ENCODE measurements at regions not wholly inside any gene's neighbourhood (a gene's known extent, or its start where the extent isn't known, plus 50 kb on each side); places are given as distances from the start of the nearest gene placed in this dataset.
A peak's percentile ranks its signal among the peaks of the same experiment; 100 is the strongest.

GRCh38 chr16:85321509-85322271 lies 209.4 kb upstream of the CIBAR2 start:
- peak; percentile 94 for DNase-seq (ENCODE audit: low read depth)

GRCh38 chr16:85323230-85323960 lies 211.1 kb upstream of the CIBAR2 start:
- no peak for DNase-seq (ENCODE audit: low read depth)

DNA sequence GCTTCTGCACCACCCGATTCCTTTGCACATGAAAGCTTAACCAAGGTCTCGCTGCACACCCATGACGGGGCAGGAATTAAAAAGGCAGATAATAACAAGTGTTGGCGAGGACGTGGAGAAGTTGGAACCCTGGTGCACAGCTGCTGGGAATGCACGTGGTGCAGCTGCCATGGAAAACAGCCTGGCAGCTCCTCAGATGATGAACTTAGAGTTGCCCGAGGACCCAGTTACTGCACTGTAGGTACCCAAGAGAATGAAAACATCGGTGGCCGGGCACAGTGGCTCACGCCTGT lies 211.6 kb upstream of the CIBAR2 start:
- DNase-seq (ENCODE audit: low read depth) = no peak

GRCh38 chr16:85324488-85324887 lies 212.2 kb upstream of the CIBAR2 start:
- no peak for DNase-seq (ENCODE audit: low read depth)

- no peak for DNase-seq (ENCODE audit: low read depth)
Measured at GRCh38 chr16:85326113-85326793, 214.0 kb upstream of the CIBAR2 start.

DNA sequence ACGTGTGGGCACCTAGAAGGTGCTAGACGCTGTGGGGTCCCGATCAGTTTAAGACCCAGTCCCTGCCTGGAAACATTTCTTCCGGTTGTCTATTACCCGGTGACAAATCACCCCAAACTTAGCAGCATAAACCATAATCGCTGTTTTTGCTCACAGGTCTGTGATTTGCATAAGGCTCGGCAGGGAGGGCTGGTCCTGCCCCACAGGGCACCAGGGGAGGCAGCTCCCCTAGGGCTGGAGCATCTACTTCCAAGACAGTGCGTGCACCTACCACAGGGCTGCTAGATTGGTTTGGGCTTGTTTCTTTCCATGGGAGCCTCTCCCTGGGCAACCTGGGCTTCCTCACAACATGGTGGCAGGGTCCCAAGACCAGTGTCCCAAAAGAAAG lies 214.5 kb upstream of the CIBAR2 start:
- DNase-seq (ENCODE audit: low read depth) = no peak

DNA sequence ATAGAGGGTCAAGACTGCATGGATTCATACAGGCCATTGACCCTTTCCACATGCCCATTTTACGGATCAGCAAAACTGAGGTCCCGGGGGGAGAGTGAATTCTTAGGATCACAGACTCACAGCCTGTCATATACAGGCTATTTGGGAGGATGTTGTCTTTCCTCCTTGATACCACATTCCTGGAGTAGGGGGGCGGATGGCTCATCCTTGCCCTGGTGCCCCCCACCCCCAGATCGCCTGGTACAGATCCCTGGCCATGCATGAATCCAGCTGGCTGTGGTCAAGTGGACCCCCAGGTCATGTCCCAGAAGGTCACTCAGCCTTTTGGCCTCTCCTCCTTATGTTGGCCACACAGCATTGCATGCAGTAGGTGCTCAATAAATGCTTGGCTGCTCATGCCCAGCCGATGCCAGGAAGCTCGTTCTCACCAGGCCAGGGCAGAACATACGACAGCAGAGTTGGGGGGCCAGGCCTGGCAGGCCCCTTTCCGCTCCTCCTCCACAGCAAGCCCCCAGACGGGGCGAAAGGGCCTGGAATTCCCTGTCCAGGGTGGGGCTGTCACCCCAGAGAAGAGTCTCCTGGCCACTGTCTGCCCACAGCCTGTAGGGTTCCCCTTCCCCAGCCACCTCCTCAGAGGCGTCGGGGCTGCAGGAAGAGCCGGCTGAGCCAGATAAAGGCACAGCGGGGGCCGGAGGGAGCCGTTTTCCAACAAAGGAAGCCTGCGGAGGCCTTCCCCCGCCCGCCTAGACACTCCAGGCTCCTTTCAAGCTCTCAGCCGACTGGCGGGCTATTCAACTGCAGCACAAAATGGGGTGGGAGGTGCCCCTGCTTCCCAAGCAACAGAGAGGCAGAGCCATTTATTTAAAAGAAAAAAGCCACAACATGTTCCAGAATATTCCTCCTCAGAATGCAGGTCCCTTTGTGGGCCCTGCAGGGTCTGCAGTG lies 215.7 kb upstream of the CIBAR2 start:
- DNase-seq (ENCODE audit: low read depth) = no peak

DNA sequence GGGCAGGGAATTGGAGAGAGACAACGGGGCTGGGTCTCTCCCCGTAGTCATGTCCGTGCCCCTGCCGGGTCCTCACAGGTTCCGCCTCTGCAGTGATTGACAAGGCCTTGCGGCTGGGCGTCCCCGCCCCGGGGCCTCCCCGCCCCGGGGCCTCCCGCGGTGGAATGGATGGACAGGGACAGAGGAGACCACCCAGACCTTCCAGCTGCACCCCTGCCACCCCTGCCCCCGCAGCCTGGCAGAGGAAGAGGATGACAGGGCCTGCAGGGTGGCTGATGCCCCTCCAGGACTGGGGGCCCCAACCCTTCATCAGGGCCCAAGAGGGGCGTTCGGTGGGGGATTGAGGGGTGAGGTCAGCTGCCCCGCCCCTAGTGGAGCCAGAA lies 216.4 kb upstream of the CIBAR2 start:
- DNase-seq (ENCODE audit: low read depth) = no peak

GRCh38 chr16:85329059-85329812 lies 217.0 kb upstream of the CIBAR2 start:
- DNase-seq (ENCODE audit: low read depth) = no peak

- DNase-seq (ENCODE audit: low read depth) = no peak
Measured at GRCh38 chr16:85330006-85330693, 217.9 kb upstream of the CIBAR2 start.

DNA sequence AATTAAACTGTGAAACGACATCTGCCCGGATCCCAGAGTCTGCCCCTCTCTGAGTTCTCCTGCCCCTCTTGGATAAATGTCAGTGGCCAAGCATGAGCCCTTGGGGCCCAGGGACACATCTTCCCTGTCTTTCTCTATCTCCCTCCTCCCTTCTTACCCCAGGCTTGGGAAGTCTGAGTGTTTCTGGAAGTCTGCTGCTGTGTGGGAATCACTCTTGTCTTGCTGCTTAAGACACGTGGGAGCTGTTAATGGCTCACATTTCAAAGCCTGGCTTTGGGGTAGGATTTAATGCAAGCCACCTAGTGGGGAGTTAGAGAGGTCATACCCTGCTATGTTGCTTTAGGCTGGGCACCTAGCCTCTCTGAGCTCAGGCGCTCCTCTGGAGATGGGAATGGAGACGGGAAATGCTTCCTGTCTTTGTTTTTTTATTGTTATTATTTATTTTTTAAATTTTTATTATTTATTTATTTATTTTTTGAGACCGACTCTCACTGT lies 218.5 kb upstream of the CIBAR2 start:
- DNase-seq (ENCODE audit: low read depth) = peak; percentile 85

DNA sequence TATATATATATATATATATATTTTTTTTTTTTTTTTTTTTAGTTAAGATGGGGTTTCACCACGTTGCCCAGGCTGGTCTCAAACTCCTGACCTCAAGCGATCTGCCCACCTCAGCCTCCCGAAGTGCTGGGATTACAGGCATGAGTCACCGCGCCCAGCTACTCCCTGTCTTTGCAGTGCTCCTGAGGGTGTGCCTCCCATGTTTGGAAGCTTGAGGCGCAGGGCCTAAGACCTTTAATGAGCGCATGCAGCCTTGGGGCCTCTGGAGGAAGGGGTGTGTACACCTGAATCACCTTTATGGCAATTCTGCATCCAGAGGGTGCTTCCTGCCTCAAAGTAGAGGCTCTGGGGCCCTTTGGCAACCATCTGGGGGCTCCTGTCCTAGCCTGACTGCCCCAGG lies 219.4 kb upstream of the CIBAR2 start:
- DNase-seq (ENCODE audit: low read depth) = no peak

- no peak for DNase-seq (ENCODE audit: low read depth)
Measured at GRCh38 chr16:85332175-85332574, 219.9 kb upstream of the CIBAR2 start.

DNA sequence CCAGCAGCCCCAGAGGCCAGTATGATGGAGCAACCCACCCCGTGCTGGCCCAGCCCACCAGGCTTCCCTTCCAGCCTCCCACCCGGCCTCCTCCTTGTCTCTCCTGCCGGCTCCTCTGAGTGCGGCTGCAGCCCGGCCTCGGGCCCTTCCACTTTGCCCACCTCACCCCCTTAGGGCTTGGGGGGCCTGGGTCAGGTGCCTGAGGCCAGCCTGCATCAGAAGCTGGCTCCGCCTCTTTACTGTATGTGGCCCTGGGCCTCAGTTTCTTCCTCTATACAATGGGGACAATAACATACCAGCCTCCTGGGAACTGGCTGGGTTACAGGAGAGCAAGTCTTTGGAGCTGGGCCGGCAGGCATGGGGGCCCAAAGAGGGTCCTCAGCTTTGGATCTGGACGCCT lies 221.1 kb upstream of the CIBAR2 start:
- no peak for DNase-seq (ENCODE audit: low read depth)

DNA sequence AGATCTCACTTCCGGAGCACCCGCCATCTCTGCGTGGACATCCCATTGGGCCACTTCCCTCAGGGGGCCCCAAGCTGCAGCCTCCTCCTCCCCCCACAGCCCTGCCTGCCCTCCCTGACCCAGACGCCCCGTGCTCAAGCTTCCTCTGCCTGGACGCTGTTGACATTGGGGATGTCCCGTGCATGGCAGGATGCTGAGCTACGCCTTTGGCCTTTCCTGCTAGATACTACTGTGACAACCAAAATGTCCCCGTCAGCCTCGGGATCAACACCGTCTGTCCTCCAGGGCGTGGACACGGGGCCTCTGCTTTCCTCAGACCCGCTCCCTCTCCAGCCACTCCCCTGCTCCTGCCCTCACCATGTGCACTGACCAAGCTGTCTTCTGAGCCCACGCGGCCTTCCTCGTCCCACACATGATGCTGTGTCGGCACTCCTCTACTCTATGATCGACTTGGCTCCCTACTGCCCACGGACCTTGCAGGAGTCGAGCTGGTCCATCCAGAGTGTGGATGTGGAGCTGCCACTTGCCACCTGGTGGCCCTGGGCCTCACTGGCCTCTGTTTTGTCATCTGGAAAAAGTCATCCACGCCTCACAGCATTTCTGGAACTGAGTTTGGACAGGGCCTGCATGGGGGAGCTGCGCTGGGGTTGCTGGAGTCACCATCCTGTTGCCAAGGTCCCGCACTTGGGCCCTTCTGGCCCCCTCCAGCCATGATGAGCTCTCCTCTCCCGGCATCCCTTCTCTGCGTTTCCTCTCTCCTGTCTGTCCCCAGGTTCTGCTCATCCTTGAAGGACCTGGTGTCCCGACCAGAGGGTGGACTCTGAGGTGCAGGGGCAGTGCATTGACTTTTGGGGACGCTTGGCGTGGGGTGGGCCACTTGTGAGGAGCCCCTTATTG lies 221.7 kb upstream of the CIBAR2 start:
- no peak for DNase-seq (ENCODE audit: low read depth)

DNA sequence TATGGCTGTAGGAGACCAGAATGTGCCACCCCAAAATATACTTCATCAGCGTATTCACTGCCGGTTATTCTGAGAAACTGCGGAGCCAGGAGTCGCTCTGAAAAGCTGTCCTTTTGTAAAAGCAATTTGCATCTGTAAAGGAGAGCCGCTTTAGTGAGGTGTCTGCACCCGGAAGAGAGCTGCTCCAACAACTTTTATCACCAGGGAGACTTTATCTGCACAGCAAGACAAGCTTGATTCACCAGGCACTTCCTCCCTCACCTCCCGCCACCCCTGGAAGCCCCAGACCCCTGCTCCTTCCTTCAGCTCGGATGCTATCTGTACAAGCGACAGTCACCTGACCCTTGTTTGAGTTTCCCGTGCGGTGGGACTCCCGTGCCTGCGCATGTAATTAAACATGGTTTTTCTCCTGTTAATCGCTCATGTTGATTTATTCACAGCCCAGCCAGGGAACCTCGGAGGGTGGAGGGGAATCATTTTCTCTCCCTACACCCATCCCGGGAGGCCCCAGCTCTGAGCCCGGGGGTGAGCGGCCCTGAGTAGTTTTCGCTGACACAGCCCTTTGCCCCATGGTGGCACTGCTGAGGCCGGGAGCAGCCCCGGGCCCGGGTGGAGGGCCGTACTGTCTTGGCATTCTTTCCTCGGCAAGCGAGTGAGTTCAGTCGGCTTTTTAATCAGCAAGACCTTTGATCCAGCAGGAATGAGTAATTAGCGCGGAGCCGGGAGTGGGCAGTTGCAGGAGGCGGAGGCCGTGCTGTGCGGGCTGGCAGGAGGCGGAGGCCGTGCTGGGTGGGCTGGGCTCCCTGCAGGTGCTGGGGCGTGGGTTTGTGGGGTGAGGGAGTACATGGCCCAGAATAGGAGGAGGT lies 222.7 kb upstream of the CIBAR2 start:
- no peak for DNase-seq (ENCODE audit: low read depth)

- DNase-seq (ENCODE audit: low read depth) = no peak
Measured at GRCh38 chr16:85335584-85336491, 223.6 kb upstream of the CIBAR2 start.
